HFF-Myc (cell line): ENCODE measurements at regions not wholly inside any gene's neighbourhood (a gene's known extent, or its start where the extent isn't known, plus 50 kb on each side); places are given as distances from the start of the nearest gene placed in this dataset.

Source experiments
- DNase-seq: peaks from one replicate; pipeline ENCODE4 v3.0.0-alpha.2; 2011; ENCODE audit warnings: low read depth; ENCODE audit errors: extremely low read depth
- H3K4me3 ChIP-seq: replicated peaks from 2 replicates; pipeline ENCODE4 v1.5.1; 2011; ENCODE audit warnings: low read depth, mild to moderate bottlenecking, control low read depth, low read length
- TF ChIP-seq, protein P1 (sequence below): IDR thresholded peaks from 2 replicates; pipeline ENCODE4 v1.5.1; 2012; ENCODE audit warnings: mild to moderate bottlenecking, low read depth, low read length, control low read depth; ENCODE audit errors: missing control alignments

- DNase-seq = no peak
- TF ChIP-seq, protein P1, sequence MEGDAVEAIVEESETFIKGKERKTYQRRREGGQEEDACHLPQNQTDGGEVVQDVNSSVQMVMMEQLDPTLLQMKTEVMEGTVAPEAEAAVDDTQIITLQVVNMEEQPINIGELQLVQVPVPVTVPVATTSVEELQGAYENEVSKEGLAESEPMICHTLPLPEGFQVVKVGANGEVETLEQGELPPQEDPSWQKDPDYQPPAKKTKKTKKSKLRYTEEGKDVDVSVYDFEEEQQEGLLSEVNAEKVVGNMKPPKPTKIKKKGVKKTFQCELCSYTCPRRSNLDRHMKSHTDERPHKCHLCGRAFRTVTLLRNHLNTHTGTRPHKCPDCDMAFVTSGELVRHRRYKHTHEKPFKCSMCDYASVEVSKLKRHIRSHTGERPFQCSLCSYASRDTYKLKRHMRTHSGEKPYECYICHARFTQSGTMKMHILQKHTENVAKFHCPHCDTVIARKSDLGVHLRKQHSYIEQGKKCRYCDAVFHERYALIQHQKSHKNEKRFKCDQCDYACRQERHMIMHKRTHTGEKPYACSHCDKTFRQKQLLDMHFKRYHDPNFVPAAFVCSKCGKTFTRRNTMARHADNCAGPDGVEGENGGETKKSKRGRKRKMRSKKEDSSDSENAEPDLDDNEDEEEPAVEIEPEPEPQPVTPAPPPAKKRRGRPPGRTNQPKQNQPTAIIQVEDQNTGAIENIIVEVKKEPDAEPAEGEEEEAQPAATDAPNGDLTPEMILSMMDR = no peak
- H3K4me3 ChIP-seq = no peak overlapping the region
These were observed 103.5 kb downstream of the RAB18 start for GRCh38 chr10:27607591-27607990.

DNA sequence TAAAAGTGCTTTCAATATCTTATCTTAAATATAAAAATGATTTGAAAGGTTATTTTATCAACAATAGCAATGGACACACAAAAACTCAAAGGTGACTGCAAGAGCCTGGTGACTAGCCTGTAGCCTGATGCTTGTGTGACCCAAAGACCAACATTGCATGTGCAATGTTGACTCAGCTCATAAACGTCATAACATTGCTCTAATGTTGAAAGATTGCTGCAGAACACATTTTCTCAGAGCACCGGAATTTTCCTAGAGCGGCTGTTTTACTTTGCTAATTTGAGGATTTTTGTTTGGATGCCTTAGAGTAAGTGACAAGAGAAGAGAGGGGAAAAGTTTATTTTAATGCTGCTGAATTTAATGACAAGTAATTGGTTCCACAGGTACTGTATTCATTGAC, 107.1 kb downstream of the RAB18 start:
- peak; percentile 61 for DNase-seq
- TF ChIP-seq, protein P1 = no peak
- no peak overlapping the region for H3K4me3 ChIP-seq

DNA sequence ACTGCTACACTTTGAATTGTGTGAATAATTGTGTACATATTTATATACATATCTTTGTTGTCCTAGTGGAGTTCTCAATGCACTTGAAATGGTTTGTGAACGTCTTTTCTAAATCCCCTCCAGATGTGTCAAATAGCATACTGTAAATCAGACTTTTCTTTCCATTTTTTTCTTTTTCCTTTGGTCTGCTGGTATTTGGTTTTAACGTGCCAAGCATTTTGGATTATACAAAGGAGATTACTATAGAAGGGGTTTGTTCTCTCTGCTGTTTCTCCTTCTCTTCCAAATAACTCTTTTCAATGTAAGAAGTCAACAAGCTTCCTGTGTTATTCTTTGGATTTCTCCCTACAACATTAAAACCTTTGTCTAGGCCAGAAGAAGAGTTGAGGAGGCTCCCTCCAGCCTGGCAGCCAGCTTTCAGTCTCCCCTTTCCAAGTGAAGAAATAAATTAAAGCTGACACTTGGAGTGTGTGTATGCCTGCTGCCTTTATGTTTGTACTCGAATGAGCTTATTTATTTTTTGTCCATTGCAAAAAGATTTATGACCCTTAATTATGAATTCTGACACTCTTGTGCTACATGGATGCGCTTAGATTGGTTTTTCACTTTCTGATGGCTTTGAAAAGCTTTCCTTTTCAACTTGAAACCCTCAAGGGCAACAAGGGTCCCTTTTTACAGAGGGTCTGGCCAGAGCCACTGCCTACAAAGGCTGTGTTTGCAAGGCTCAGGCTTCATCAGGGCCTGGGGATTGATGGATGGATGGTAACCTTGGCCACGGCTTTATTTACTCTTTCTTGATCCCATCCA, 107.8 kb downstream of the RAB18 start:
- no peak for DNase-seq
- TF ChIP-seq, protein P1 = no peak
- H3K4me3 ChIP-seq = no peak overlapping the region

- no peak overlapping the region for H3K4me3 ChIP-seq
- TF ChIP-seq, protein P1 = no peak
- DNase-seq = no peak
These were observed 108.5 kb downstream of the RAB18 start for GRCh38 chr10:27612551-27613035.

GRCh38 chr10:27614776-27615175, 110.7 kb downstream of the RAB18 start:
- no peak for DNase-seq
- TF ChIP-seq, protein P1 = no peak
- H3K4me3 ChIP-seq = no peak overlapping the region

GRCh38 chr10:27618036-27618615, 114.0 kb downstream of the RAB18 start:
- no peak for DNase-seq
- no peak overlapping the region for H3K4me3 ChIP-seq
- TF ChIP-seq, protein P1 = no peak
